ENCODE measurements at regions not wholly inside any gene's neighbourhood (a gene's known extent, or its start where the extent isn't known, plus 50 kb on each side); places are given as distances from the start of the nearest gene placed in this dataset.

GRCh38 chr5:68443091-68443490 lies 227.5 kb downstream of the PIK3R1 start:
- TF ChIP-seq, protein P1, sequence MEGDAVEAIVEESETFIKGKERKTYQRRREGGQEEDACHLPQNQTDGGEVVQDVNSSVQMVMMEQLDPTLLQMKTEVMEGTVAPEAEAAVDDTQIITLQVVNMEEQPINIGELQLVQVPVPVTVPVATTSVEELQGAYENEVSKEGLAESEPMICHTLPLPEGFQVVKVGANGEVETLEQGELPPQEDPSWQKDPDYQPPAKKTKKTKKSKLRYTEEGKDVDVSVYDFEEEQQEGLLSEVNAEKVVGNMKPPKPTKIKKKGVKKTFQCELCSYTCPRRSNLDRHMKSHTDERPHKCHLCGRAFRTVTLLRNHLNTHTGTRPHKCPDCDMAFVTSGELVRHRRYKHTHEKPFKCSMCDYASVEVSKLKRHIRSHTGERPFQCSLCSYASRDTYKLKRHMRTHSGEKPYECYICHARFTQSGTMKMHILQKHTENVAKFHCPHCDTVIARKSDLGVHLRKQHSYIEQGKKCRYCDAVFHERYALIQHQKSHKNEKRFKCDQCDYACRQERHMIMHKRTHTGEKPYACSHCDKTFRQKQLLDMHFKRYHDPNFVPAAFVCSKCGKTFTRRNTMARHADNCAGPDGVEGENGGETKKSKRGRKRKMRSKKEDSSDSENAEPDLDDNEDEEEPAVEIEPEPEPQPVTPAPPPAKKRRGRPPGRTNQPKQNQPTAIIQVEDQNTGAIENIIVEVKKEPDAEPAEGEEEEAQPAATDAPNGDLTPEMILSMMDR (IDR thresholded peaks at IDR 0.05): no peak
- TF ChIP-seq EP300 (IDR thresholded peaks at IDR 0.05) (no peak), POLR2A (IDR thresholded peaks at IDR 0.05; ENCODE audit: low read depth) (no peak), POLR2AphosphoS5 (IDR thresholded peaks at IDR 0.05) (no peak)
